H1 (cell line): ENCODE measurements at regions not wholly inside any gene's neighbourhood (a gene's known extent, or its start where the extent isn't known, plus 50 kb on each side); places are given as distances from the start of the nearest gene placed in this dataset.

Experiments used
- BRCA1 ChIP-seq: IDR thresholded peaks from 2 replicates; pipeline ENCODE4 v1.6.1; 2012; ENCODE audit warnings: low read depth, low read length, improper control_type of control experiment
- CEBPB ChIP-seq: IDR thresholded peaks from 2 replicates; pipeline ENCODE4 v1.6.1; 2012; ENCODE audit warnings: low read depth, low read length
- CHD2 ChIP-seq: IDR thresholded peaks from 2 replicates; pipeline ENCODE4 v1.6.1; 2012; ENCODE audit warnings: low read length, improper control_type of control experiment
- CHD7 ChIP-seq: fragments of 300-600 bp; sonication (generic); IDR thresholded peaks from 2 replicates; pipeline ENCODE4 v1.7.1; 2012; ENCODE audit warnings: low read length, moderate library complexity, mild to moderate bottlenecking, inconsistent platforms; ENCODE audit not compliant: insufficient replicate concordance
- FOSL1 ChIP-seq: IDR thresholded peaks from 2 replicates; pipeline ENCODE4 v1.6.1; 2011; ENCODE audit warnings: mild to moderate bottlenecking, low read depth, low read length, moderate library complexity; ENCODE audit not compliant: insufficient read depth
- HDAC2 ChIP-seq, 2 experiments: fragments of 300-600 bp in 1 of 2; sonication (generic) in 1 of 2; IDR thresholded peaks; 2 replicates each; pipeline ENCODE4 v1.6.1; 2011 to 2012; ENCODE audit warnings: low read depth in 2 of 2, low read length in 2 of 2, mild to moderate bottlenecking in 2 of 2, moderate library complexity in 2 of 2, borderline replicate concordance in 1 of 2, inconsistent platforms in 1 of 2
- KDM1A ChIP-seq: fragments of 200-600, 300-600 bp; sonication (generic); IDR thresholded peaks from 2 replicates; pipeline ENCODE4 v1.7.1; 2016; ENCODE audit warnings: mild to moderate bottlenecking, low read length, borderline replicate concordance
- NRF1 ChIP-seq: IDR thresholded peaks from 2 replicates; pipeline ENCODE4 v1.6.1; 2011; ENCODE audit warnings: mild to moderate bottlenecking, low read depth, low read length, improper control_type of control experiment
- PHF8 ChIP-seq: fragments of 200-600 bp; sonication (generic); conservative IDR thresholded peaks from 2 replicates; pipeline ENCODE4 v1.7.1; 2012; ENCODE audit warnings: low read depth, mild to moderate bottlenecking, inconsistent platforms, low read length, moderate library complexity
- RNF2 ChIP-seq: fragments of 200-900, 300-1000 bp; sonication (generic); IDR thresholded peaks from 2 replicates; pipeline ENCODE4 v1.7.1; 2016; ENCODE audit warnings: borderline replicate concordance, low read depth, mild to moderate bottlenecking, antibody characterized with exemption, low read length; ENCODE audit not compliant: poor library complexity, severe bottlenecking; ENCODE audit errors: missing control alignments
- SIRT6 ChIP-seq: IDR thresholded peaks from one replicate; pipeline ENCODE4 v1.7.1; 2012; ENCODE audit warnings: low read length, inconsistent platforms

- no peak for TF ChIP-seq CHD7
- TF ChIP-seq CHD2: no peak
- no peak for TF ChIP-seq HDAC2 (IDR thresholded peaks at IDR 0.05; ENCODE audit: borderline replicate concordance in 1 of 2, low read depth in 2 of 2, low read length in 2 of 2)
- no peak for TF ChIP-seq KDM1A
- no peak for TF ChIP-seq FOSL1
- TF ChIP-seq SIRT6: no peak
- no peak for TF ChIP-seq BRCA1
- TF ChIP-seq CEBPB: no peak
- no peak for TF ChIP-seq NRF1
- TF ChIP-seq RNF2: no peak
- no peak for TF ChIP-seq PHF8
- TF ChIP-seq, all 59 proteins: peak for 0
These were observed 369.6 kb upstream of the GRAMD2B start (continued) for GRCh38 chr5:126053630-126054029.
